ENCODE measurements at regions not wholly inside any gene's neighbourhood (a gene's known extent, or its start where the extent isn't known, plus 50 kb on each side); places are given as distances from the start of the nearest gene placed in this dataset.

DNA sequence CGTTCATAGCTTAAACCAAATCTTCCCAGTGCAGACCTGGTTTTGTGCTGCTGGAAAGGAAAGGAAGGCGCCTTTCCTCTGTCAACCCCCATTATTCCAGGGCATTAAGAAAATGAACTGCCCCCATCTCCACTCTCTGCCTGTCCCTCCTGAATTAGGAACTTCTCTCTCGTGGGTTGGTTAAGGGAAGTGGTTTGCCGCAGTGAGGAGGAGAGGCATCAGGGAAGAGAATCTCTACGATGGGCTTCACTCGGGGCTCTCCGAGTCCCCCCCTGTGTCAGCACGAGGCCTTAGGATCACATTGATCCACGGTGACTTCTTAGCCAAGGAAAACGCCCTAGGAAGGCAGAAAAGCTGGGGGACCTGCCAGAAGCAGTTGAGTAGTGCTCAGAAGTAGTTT lies 53.9 kb upstream of the LYZL2 start:
- TF ChIP-seq, protein P1, sequence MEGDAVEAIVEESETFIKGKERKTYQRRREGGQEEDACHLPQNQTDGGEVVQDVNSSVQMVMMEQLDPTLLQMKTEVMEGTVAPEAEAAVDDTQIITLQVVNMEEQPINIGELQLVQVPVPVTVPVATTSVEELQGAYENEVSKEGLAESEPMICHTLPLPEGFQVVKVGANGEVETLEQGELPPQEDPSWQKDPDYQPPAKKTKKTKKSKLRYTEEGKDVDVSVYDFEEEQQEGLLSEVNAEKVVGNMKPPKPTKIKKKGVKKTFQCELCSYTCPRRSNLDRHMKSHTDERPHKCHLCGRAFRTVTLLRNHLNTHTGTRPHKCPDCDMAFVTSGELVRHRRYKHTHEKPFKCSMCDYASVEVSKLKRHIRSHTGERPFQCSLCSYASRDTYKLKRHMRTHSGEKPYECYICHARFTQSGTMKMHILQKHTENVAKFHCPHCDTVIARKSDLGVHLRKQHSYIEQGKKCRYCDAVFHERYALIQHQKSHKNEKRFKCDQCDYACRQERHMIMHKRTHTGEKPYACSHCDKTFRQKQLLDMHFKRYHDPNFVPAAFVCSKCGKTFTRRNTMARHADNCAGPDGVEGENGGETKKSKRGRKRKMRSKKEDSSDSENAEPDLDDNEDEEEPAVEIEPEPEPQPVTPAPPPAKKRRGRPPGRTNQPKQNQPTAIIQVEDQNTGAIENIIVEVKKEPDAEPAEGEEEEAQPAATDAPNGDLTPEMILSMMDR (IDR thresholded peaks at IDR 0.05): no peak
- no peak for TF ChIP-seq POLR2A (IDR thresholded peaks at IDR 0.05)
- no peak for TF ChIP-seq POLR2AphosphoS5 (IDR thresholded peaks at IDR 0.05)

Data from sigmoid colon (tissue), 4 donors.